ENCODE measurements at regions not wholly inside any gene's neighbourhood (a gene's known extent, or its start where the extent isn't known, plus 50 kb on each side); places are given as distances from the start of the nearest gene placed in this dataset.

GRCh38 chr13:94765814-94766213 lies 53.5 kb upstream of the SOX21 start:
- H3K9me3 Mint-ChIP-seq = no peaks in the 10 kb centered on the region
- ATAC-seq (no peak), DNase-seq (no peak)
- H3K4me3 Mint-ChIP-seq = no peak overlapping the region
- peaks cover 15% of the 10 kb centered on the region for H3K27me3 Mint-ChIP-seq
- H3K36me3 Mint-ChIP-seq (ENCODE audit: low read depth) = no peaks in the 10 kb centered on the region
- no peaks in the 10 kb centered on the region for H3K4me1 Mint-ChIP-seq
- no peak overlapping the region for H3K27ac Mint-ChIP-seq

DNA sequence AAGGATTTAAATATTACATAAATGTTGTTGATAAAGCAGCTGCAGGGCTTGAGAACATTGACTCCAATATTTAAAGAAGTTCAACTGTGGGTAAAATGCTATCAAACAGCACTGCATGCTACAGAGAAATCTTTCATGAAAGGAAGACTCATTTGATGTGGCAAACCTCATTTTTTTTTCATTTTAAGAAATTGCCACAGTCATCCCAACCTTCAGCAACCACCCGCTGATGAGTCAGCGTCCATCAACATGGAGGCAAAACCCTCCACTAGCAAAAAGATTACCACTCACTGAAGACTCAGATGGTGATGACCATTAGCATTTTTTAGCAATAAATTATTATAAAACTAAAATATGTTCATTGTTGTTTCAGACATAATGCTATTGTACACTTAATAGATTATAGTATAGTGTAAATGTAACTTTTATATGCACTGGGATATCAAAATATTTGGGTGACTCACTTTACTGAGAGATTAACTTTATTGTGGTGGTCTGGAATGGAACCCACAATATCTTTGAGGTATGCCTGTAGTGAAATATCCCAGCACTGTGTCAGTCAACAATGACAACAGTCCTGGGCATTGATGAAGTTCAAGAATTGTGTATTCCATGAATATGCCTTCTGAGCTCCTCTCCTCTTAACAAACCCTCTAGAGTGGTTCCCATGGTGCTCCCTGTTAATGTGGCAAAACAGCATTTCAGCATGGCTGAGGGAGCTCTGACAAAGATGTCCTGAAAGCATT lies 52.4 kb upstream of the SOX21 start:
- ATAC-seq (no peak), DNase-seq (no peak)

More for the DNA sequence above, 52.4 kb upstream of the SOX21 start:
- H3K27me3 Mint-ChIP-seq = peaks cover 17% of the 10 kb centered on the region
- H3K27ac Mint-ChIP-seq = no peak overlapping the region
- no peaks in the 10 kb centered on the region for H3K9me3 Mint-ChIP-seq
- H3K36me3 Mint-ChIP-seq (ENCODE audit: low read depth) = no peaks in the 10 kb centered on the region
- no peak overlapping the region for H3K4me3 Mint-ChIP-seq
- no peaks in the 10 kb centered on the region for H3K4me1 Mint-ChIP-seq

Measured in activated naive CD8-positive, alpha-beta T cell treated with anti-CD3 and anti-CD28 coated beads, Interleukin-2, amount 50 U/mL, for 24 hours (primary cell).